Activated CD4-positive, alpha-beta T cell treated with anti-CD3 and anti-CD28 coated beads, Interleukin-10, Interleukin-2, amounts not matched to agents 100 ng/mL and 50 ng/mL, durations not matched to agents 16 hours and 8 hours (primary cell): ENCODE measurements at regions not wholly inside any gene's neighbourhood (a gene's known extent, or its start where the extent isn't known, plus 50 kb on each side); places are given as distances from the start of the nearest gene placed in this dataset.
A peak's percentile ranks its signal among the peaks of the same experiment; 100 is the strongest.
"Not testable (repeated sequence)": the region's sequence is repeated elsewhere in the genome, so short reads cannot be mapped to it uniquely, and the experiment has no call there.

Experiments
- DNase-seq: peaks from one replicate; pipeline ENCODE4 v3.0.0-alpha.2; 2020

DNA sequence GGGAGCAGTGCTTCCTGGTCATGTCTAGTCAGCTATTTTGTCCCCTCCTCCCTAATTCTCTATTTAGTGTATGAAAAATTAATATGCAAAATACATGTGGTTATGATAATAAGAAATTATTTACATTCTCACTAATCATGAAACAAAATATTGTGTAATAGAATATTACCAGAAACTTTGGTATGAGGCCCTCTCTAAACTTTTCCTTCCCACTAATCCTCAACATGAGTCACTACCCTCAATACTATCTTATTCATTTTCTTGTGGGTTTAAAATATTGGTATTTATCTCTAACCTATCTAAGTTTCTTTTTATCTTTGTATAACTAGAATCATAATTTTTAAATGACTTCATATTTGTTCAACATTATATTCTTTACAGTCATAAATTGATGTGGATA, 545.9 kb upstream of the PTPRD start:
- no peak for DNase-seq

DNA sequence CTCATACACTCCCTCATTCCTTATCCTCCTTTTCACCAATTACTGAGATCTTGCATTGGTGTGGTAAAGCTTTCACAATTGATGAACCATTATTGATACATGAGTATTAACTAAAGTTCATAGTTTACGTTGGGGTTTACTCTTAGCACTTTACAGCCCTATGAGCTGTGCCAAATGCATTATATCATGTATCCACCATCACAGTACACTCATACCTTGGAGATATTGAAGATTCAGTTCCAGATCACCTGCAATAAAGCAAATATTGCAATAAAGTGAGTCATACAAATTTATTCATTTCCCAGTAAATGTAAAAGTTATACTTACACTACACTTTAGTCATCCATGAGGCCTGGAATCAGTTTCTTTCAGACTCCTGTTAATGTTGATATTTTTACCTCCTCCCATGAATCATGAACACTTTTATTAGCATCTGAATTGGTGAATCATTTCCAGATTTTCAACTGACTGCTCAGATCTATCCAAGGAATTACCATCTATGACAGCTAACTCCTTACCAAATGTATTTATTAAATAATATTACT, 546.6 kb upstream of the PTPRD start:
- DNase-seq: no peak

DNA sequence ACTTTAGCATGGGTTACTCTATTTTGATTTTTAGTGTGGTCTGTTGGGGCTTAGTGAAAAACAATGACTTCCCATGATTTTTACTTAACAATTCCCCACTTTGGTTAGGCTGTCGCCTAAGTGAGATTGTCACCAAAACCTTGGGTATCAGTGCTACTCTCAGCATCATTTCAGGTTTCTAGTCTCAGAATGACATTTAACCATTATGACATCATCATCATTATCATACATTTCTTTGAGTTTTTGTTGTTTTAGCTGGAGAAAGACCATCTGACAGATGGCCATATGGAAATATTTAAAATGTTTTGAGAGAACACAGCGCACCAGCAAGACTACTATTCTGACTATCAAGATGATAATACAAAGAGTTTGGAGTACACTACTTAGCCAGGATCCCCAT, 551.0 kb upstream of the PTPRD start:
- no peak for DNase-seq

DNA sequence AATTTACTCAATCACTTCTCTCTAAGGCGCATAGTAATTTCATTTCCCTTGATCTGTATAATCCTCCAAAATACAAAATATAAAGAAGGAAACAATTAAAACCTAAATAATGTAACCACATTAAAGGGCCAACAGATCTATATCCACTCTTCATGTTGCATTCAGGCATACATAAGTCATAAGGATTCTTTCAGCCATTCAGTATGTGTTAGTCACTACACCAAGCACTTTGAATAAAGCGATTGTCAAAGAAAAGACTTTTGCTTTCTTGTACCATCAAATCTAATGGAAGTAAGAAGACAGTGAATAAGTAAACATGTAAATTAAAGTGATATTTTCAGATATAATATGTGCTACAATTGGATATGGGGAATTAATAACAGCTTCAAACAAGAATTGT, 569.2 kb upstream of the PTPRD start:
- DNase-seq: no peak

DNA sequence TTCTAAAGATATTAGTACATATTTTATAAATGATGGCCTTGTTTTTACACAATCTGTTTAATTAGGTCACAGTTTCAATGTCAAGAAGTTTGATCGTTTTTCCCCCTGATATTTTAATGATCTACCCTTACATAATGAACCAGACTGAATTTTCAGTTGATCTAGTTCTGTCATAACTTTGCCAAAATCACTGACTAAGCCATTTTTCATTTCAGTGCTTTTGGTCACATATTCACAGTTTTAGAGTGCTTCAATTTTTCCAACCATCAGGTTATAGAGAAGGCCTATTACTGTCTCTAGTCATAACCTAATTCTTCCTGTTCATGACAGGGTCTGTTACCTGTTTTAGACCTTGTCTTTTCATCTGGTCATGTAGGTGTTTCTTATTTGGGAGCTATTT, 577.9 kb upstream of the PTPRD start:
- DNase-seq: no peak

DNA sequence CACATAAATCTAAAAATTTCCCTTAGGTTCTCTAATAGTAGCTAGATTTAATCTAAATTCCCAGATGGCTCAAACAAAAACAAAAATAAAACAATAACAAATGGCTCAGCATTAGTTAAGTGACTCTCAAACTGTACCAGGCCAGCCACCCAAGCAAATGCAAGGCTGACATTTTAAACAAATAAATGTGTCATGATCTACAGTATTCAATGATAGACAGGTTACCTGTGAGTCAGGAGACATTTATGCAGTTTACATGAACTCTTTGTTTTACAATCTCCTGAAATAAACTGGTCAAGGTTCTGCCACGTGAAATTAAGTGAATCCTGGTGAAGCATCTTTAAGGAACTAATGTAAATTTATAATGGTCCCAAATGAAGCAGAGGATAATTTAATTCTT, 580.2 kb upstream of the PTPRD start:
- DNase-seq: no peak

DNA sequence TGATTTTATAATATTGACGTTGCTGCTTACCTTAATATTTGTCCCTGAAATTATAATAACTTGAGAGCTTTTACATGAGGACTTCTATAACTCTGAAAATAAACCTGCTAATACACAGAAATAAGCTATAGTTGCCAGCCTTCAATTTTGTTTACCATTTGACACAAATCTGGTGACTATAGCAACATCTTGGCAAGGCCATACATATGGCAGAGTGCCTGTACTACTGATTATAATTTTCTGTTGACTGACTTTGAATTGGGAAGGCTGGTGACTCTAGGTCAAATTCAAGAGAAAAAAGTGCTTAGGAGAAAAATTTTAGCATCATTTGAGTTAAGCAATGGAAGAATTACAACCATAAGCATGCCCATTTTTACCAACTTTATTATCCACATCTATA, 581.4 kb upstream of the PTPRD start:
- no peak for DNase-seq

DNA sequence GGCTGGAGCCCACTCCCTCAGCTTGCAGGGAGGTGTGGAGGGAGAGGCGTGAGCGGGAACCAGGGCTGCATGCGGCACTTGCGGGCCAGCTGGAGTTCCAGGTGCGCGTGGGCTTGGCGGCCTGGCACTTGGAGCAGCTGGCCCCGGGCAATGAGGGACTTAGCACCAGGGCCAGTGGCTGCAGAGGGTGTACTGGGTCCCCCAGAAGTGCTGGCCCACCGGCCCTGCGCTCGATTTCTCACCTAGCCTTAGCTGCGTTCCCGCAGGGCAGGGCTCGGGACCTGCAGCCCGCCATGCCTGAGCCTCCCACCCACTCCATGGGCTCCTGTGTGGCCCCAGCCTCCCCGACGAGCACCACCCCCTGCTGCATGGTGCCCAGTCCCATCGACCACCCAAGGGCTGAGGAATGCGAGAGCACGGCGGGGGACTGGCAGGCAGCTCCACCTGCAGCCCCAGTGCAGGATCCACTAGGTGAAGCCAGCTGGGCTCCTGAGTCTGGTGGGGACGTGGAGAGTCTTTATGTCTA, 584.1 kb upstream of the PTPRD start:
- DNase-seq: not testable (repeated sequence)

DNA sequence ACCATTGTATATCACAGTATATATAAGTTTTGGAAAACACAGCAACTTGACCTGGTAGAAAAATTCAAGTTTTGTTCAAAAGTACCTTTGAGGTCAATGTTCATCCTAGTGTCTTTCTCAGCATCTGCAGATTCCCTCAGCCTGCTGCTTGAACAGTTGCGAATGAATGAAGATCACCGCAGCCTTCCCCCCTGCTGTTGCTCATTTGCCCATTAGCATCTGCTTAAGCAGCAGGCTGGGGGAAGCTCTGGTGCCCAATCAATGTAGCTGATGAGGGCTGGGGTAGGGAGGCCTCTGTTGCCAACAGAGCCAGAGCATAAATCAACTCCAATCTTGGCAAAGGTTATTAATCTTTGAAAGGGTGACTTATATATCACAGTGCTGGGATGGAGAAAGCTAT, 586.5 kb upstream of the PTPRD start:
- no peak for DNase-seq

DNA sequence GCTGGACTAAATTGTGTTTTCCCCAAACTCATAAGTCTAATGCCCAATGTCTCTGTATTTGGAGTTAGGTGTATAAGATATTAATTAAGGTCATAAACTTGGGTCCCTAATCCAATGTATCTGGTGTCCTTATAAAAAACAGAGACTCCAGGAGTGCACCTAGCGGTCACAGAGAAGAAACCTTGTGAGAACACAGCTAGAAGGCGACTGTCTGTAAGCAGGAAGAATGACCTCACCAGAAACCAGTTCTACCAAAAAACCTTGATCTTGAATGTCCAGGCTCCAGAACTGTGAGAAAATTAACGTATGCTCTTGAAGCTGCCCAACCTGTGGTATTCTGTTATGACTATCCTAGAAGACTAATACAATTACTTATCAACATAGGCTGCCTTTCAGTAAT, 591.7 kb upstream of the PTPRD start:
- DNase-seq: no peak

DNA sequence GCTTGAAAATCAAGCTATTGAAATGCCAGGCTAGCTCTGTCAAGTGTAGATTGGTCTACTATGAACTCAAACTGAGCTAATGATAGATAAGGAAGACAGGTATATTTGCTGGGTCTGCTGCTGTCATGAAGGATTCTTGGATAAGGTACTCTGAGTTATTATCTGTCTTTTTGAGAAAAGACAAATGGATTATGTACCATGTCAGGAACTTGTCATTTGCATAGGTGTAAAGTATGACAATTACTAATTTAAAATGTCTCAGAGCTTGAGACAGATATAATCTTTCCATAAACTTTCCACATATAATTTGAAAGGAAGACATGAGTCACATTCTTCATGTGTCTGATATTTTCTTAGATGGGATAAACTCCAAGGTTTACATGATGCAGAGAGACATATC, 594.1 kb upstream of the PTPRD start:
- no peak for DNase-seq

DNA sequence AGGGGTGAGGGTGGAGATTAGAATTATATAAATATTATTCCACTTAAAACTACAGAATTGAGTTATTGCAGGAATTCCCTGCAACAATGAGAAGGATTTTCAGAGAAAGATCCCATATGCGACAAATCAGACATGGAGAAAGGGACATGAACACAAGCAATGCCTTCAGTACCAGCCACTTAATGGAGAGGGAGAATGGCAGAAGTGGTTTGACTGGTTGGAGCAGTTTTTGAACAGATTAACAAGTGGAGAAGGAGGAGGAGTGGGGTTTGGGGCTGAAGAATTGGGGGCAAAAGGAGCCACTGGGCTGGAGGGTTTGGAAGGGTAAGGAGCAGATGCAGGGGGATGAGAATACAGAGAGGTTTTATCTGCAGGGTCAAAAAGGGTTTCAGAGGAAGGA, 620.9 kb upstream of the PTPRD start:
- DNase-seq: no peak

DNA sequence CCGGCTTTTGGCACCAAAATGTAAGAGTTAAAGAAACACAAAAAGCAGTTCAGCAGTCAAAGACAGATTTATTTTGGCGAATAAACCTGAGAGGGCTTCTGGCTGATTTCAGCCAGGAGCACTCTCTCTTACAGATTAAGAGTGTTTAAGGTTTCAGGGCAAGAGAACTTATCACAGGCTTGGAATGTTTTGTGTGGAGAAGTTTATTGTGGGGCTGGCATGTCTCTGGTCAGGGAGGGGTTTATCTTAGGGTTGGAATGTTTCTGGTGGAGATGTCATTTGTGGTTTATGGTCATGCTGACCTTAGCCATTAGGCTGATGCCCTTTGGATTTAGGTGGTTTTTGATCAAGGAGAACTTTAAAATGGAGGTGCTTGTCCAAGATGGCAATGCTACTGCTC, 622.3 kb upstream of the PTPRD start:
- DNase-seq: no peak

DNA sequence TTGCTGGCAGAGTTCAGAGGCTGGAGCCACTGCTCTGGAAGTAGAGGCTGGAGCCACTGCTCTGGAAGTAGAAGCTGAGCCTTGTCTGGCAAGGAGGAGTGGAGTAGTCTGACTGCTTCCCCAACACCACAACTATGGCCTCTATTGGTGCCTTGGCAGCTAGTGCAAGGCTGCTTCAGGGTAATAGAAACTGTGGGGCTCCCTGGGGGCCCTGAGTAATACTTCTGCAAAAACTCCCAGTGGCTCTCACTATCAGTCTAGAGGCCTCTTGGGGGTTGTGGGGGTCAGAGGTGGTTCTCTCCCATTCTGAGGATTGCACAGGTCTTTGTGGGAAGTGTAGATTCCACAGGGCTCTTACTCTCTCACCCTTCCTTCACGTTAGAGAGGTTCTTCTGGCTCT, 629.0 kb upstream of the PTPRD start:
- no peak for DNase-seq

DNA sequence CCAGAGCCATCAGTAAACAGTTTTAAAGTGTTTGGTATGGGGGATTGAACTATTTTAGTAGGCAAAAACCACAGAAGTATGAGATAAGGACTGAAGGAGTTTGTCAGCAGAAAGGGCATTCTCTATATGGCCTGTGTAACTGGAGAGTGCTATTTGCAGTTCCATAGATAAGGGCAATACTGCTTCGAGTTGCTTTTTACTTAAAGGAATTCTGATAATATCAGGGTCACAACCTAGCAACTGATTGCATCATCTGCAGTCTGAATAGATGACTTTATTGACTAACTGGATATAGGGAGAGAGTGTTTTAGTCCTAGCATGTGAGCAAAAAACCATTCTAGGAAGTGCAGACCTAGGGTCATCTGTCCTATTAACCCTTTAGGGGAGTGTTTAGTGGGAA, 645.2 kb upstream of the PTPRD start:
- DNase-seq: no peak

DNA sequence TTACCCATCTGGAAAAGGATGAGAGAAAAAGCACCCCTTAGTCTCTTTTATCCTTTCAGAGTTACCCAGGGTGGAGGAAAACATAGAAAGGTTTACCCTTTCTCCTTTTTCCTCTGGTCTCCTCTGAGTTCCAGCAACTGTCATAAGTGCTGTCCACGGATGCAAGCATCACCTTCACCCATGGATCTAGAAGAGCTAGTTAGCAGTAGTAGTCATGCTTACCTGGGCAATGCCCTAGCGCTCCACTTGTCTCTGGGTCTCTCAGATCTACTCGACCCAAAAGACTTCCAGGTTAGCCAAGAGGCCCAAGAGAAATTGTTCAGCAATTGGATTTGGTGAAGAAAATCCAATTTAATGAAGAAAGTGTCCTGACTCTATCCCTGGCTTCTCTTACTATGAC, 656.2 kb upstream of the PTPRD start:
- no peak for DNase-seq

DNA sequence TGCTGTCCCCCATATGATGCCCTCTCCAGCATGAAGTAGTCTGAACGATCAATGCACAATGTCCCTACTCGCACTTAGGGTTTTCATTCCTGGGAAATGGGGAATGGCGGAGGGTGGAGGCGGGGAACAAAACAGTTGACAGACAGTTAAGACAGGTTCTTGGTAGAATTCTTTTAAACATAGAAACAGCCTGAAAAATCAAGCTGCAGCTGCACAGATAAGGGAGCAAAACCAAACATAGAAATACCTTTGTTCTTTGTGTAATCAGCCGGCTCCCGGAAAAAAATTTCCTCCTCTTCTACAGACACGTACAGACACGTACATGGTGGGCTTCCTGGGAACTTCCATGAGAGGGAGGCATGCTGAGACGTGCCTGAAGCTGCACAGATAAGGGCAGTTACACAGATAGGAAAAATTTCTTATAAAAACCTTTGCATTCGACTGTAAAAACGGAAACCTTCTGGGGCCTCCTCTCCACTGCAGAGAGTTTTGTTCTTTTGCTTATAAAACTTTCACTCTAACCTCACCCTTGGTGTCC, 662.4 kb upstream of the PTPRD start:
- no peak for DNase-seq

DNA sequence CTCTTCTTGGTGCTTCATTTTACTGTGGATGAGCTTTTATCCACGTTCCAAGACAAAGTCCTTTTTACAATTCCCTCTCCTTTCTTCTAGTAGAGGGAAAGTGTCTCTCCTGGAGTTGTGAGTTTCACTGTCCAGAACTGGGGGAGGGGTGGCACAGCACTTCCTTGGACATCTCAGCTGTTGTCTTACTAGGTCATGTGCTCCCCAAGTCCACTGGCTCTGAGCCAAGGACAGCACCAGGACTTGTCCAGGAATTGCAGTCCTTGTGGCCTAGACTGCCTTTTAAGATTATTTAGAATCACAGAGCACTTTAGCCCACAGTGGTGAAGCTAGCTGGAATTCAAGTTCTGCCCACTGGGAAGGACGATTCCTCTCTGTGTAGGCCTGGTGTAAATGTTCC, 700.2 kb upstream of the PTPRD start:
- no peak for DNase-seq

DNA sequence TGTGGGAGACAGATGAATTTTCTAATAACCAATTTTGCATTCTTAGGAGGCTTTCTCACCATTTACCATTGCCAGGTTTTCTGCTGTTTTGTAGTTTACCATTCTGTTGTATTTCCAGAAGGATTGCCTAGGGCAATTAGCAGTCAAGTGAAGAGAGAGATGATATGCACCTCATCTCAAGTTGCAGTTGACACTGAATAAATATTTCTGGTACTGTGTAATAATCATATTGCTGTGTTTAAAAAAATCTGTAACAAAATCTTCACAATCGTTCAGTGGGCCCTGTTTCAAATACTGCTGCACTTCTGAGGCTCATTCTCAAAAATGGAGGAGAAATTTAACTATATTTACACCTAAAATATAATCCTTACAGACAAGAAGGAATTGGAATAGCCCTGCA, 706.1 kb upstream of the PTPRD start:
- no peak for DNase-seq

DNA sequence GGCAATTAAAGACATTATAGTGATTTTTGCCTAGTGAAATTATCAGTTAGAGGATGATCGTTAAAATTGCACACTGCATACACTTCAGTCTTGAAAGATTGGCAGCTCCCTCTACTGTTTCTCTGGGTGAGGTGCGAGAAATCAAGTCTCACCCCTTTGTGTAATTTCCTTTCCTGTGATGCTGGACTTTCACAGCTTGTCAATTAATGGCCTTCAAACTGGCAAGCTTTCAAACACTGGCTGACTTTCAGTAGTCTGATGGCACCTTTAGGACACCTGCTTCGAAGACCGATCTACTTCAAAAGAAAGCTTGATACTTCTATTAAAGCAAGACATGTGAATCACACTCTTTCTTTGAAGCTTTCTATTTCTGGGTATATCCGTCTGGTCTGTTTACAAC, 706.7 kb upstream of the PTPRD start:
- DNase-seq: peak; percentile 3

DNA sequence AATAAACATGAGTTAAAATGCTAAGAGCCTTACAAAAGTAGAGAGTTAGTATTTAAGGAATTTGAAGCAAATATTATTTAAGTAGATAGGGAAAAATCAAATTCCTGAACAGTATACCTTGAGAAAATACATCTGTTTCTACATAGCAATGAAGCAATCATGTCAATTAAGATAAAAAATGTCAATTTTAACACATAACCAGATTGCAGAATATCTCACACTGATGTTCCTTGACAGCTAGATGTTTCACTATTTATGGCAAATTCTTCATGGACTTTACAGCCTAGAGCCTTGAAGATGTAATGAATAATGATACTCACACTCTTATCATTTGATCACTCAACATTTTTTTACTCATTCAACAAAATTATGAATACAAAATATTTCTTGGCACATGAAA, 708.2 kb upstream of the PTPRD start:
- no peak for DNase-seq

DNA sequence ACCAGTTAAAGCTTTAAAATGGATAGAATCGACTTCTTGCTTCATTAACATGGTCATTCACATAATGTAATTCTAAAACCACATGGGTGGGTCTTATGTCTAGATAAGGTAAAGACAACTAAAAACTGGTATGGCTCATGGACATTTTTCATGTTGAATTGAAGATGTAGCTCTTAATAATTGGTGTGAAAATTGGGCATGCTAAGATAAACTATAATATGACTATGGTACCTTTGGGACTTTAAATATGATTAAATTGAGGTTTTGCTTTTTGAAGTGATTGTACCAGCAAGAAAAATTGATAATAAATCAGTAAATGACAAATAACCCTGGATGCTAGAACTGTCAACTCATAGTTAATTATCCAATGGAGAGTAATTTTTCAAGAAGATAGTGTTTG, 710.7 kb upstream of the PTPRD start:
- DNase-seq: no peak

DNA sequence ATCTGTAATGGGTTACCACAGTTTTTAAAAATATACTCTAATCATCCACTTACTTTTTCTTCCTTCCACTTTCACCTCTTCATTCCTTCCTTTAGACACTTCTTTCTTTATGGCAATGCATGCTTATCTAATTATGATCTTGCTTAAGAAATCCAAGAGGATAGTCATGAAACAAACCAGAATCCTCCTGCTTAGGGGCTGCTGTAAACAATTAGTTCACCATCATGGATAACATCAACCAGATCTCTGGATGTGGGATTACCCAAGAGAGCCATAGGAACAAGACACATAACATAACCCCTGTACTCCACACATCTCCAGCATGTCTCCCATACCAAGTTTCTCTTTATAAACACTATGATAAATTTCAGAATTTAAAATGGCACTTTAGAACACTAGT, 713.4 kb upstream of the PTPRD start:
- no peak for DNase-seq

DNA sequence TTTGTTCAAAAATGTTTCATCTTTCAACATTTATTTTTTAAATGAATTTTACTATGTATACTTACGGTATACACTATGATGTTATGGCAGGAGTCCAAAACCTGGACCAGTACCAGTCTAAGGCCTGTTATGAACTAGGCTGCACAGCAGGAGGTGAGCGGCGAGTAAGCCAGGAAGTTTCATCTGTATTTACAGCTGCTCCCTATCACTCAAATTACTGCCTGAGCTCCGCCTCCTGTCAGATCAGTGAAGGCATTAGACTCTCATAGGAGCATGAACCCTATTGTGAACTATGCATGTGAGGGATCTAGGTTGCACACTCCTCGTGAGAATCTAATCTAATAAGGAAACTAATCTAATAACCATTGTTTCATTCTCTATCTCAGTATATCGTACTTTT, 715.5 kb upstream of the PTPRD start:
- DNase-seq: no peak

DNA sequence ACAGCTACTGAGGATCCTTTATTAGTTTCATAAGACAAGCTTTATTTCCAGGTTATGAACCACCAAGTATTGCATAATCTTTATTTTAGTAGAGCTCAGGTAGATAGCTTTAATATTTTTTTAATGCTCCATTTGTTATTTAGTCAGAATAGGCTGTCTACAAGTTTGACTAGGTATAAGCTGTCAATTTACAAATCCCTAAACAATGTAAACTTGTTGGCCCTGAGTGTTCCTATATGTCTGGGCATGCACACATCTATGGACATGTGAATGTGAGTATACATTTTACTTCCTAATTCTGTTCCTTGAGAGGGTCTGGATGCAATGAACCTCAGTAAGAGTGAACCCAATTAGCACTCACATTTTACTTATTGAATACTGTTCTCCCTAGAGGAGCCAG, 722.2 kb upstream of the PTPRD start:
- DNase-seq: no peak

DNA sequence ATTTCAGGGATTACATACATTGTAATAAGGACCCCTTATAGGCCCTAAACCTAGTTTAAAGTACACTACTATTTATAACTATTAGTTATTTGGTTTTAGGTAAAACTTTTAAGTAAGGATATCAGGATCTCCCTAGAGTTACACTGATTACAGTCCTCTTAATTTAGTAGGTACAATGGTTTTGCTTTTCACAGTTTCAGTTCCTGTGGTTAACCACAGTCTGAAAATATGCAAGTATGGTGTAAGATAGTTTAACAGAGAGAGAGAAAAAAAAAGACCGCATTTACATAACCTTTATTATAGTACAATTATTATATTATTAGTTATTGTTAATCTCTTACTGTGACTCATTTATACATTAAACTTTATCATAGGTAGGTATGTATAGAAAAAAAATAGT, 725.3 kb upstream of the PTPRD start:
- no peak for DNase-seq
